GM21737 (cell line): ENCODE measurements at regions not wholly inside any gene's neighbourhood (a gene's known extent, or its start where the extent isn't known, plus 50 kb on each side); places are given as distances from the start of the nearest gene placed in this dataset.

Source experiments
- ATAC-seq: cut with Tn5 transposase; IDR thresholded peaks from one replicate; pipeline ENCODE4 v1.9.1; 2021; ENCODE audit warnings: mild to moderate bottlenecking, moderate library complexity; ENCODE audit not compliant: unreplicated experiment

GRCh38 chr3:30258426-30259392 is 347.7 kb upstream of the TGFBR2 start:
- no peak for ATAC-seq

GRCh38 chr3:30259730-30260129 is 346.7 kb upstream of the TGFBR2 start:
- ATAC-seq: no peak

- ATAC-seq: no peak
These were observed 345.6 kb upstream of the TGFBR2 start for GRCh38 chr3:30260762-30261161.

GRCh38 chr3:30263238-30263924 is 343.0 kb upstream of the TGFBR2 start:
- ATAC-seq: no peak

GRCh38 chr3:30263925-30264313 is 342.5 kb upstream of the TGFBR2 start:
- no peak for ATAC-seq

DNA sequence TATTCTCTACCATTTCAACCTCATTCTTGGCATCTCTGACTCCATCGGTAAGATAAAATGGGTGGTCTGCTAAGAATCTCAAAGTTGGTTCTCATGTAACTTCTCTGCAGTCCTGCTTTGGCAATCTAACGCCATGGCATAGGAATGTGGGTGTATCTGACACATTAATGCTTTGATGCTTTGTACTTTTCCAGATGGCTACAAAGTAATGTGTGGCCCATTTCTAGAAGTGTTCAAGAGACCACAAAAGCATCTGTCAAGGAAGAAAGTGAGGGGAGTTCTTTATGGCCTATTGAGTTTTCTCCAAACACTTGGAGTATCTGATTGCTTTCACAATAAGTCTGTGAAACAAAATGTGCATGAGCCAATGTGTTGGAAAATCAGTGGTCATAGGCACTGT is 339.9 kb upstream of the TGFBR2 start:
- no peak for ATAC-seq

GRCh38 chr3:30268288-30268687 is 338.1 kb upstream of the TGFBR2 start:
- no peak for ATAC-seq

DNA sequence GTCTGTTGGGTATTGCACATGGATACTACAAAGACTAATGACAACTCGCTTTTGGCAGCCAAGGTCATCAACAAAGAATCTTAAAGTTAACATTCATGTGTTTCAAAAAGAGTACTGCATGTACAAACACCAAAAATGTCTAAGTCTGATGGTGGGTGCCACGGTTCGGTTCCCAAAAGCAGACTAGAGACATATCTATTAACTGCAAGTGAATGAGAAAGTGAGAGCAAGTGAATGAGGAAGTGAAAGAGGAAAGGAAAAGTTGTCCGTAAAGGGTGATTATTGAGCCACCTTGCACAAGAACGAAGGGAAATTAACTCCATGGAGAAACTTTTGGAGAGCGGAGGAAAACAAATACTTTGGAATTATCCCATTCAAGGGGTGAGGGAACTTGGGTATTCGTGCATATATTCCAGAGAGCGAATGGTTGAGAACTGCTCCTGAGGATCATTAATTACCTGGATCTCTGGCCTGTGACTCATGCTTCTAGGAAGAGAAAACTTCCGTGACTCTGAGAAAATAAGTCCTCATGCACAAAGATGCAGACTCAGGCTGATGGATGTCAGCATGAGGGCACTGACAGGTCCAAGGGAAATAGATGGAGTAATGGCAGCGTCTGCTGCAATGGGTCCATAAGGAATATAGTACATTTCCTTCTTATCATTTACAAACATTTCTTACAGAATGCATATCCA is 336.5 kb upstream of the TGFBR2 start:
- ATAC-seq: no peak

- no peak for ATAC-seq
These were observed 334.6 kb upstream of the TGFBR2 start for GRCh38 chr3:30271781-30272180.

DNA sequence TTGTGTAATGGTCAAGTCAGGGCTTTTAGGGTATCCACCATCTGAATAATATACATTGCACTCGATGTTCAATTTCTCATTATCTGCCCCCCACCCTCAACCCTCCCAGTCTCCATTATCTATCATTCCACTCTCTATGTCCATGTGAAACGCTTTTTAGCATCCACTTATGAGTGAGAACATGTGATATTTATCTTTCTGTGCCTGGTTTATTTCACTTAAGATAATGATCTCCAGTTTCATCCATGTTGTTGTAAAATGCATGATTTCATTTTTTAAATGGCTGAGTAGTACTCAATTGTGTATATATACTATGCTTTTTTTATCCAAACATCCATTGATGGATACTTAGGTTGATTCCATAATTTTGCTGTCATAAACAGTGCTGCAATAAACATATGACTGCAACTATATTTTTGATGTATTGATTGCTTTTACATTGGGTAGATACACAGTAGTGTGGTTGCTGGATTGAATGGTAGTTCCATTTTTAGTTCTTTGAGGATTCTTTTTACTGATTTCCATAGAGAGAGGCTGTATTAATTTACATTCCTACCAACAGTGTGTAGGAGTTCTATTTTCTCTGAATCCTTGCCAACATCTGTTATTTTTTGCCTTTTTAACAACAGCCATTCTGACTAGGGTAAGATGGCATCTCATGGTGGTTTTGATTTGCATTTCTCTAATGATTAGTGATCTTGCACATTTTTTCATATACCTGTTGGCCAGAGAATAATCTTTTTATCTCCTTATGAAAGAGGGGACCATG is 332.9 kb upstream of the TGFBR2 start:
- ATAC-seq: no peak

DNA sequence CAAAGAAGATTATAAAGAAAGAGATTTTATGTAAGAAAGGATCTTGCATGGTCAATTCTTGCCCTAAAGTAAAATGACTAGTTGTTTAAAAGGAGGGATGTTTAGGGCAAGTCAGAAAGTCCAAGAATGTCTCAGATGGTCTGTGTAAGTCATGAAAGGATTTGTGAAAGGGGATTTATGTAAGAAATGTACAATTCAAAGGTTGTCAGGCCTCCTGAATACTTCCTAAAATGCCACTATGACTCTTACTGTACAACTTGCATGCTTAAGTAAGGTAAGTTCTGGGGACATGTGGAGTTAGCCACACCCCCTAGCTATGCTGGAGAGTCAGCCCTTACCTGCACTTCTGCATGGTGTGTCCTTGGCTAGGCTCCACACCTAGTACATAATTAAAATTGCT is 328.9 kb upstream of the TGFBR2 start:
- ATAC-seq: no peak

DNA sequence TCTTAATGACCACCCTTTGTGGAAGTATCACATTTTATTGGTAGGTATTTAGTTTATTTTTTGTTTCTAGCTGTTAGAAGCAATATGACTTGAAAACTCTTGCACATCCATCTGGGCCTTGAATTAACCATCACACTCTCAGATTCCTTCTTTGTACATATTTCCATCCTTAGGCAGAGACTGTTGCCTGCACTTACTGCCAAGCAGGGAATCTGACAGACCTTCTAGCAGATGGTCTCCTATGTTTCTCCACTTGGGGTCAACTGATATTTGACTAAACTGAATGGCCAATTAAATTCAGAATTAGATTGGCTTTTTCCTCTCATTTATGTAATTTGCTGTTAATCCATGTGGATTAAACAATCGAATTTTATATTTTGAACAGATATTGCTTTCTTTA is 324.9 kb upstream of the TGFBR2 start:
- ATAC-seq: no peak

DNA sequence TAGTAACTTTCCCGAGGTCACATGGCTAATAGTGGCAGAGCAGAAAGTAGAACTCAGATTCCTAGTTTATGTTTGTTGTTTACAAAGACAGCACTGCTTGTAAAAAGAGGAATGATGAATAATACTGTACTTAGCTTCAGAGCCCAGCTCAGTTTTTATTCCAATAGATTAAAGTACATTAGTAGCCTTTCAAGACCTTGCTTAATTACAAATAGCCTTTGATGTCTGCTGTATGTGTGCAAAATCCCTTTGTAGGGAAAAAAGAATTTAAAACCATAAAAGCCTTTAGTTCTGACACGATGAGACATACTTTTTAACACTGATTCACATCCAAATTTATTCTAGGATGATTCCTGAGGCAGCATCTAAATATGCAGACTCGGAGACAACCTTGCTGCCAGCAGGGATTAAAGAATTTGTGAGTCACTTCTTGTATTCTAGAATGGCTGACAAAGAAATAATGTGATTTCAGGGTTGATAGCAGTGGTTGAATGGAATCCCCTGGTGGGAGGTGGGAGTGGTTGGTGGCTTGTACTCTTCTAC is 324.2 kb upstream of the TGFBR2 start:
- ATAC-seq: no peak

DNA sequence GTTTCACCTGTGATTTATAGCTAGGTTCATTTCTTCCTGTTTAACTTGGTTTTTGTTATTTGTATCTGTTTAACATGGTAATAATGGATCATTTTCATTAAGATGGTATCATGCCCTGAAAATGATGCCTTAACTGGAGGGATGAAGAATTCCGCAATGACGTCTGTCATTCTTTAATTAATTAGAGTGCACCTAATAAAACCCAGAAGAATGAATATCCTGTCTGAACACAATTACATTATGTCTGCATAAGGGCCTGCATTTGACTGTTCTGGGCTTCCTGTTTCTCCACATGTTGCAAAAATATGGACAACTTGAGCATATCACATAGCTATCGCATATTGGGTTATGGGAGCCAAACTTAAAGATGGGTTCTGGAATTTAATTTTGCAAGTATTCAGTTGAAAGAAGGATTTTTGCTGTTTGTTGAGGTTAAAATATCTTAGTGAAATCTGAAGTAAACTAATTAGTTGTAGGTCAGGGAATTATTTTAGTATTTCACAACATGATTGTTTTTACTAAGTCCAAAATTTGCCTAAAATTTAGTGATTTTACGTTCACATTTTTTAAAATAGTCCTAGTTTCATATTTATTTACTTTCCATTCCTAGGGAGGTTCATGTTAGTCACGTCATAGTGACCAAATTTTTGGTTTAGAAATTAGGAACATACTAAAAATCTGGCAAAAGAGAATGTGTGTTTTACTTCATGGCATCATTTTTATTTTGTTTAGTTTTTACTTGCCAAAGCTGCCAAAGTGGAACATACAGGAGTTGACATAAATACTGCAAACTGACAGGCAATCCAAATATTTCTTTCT is 321.0 kb upstream of the TGFBR2 start:
- no peak for ATAC-seq

DNA sequence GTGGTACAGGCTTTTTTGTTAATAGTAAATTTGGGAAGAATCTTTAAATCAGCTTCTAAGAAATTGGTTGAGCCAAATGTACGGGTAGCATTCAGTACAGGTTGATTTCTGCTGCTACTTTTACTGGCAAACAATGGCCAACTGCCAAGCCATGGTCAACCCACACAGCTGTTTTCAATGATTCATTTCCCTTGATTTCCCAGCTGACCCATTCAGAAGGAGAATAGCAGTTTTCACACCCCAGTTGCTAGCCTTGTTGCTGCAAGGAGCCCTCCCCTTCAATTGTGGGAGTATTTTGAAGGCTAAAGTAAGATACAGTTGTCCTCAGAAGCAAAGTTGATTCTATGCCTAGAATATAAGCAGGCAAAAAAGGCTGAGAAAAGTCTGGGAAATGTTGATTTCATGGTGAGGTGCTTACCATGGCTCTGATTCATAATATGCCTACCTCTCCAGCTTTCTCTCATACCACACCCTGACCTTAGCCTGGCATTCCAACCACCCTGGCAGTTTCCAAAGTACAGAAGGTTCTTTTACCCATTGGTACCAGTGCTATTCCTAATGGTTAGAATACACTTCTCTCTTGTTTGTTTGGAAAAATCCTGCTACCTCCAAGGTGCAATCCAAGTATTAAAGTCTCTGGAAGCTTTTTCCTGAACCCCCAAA is 320.3 kb upstream of the TGFBR2 start:
- no peak for ATAC-seq

DNA sequence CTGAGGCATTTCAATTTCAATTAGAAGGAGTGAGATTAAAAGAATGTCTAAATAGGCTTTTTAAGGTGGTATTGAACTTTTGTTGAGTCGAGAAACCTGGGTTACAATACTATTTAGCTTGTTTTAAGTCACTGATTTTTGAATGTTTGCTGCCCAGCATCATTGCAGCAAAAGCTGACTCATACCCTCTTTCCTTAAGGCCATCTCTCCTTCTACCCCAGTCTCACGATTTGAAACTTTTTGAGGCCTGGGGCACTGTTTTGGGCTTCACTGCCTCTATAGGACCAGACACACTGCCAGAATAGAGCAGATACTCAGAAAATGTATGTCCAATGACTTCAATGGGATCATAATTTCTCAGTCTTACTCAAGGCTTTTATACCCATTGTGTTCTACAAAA is 319.6 kb upstream of the TGFBR2 start:
- ATAC-seq: no peak

- no peak for ATAC-seq
These were observed 317.6 kb upstream of the TGFBR2 start for GRCh38 chr3:30288830-30289229.

- no peak for ATAC-seq
These were observed 317.1 kb upstream of the TGFBR2 start for GRCh38 chr3:30289324-30289723.

DNA sequence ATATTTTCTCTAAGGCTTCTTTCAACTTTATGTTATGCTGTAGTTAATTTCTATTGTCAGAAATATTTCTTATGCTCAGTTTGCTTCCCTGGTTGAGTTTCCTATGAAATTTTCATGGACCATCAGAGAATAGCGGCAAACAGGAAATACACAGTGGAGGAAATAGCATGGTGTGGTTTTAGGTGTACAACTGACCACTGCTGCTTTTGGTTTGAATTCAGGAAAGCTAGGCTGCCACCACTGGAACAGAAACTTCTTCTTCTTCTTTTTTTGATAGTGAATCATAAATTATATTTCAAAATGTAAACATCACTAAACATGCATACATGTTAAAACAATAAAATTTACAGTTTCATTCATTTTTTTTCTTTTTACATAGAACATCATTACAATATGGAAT is 316.6 kb upstream of the TGFBR2 start:
- ATAC-seq: no peak
